ENCODE measurements at regions not wholly inside any gene's neighbourhood (a gene's known extent, or its start where the extent isn't known, plus 50 kb on each side); places are given as distances from the start of the nearest gene placed in this dataset.

- TF ChIP-seq BACH2 (CRISPR knock-in tag; IDR thresholded peaks at IDR 0.05; ENCODE audit: borderline replicate concordance): no peak
- TF ChIP-seq, protein P1, sequence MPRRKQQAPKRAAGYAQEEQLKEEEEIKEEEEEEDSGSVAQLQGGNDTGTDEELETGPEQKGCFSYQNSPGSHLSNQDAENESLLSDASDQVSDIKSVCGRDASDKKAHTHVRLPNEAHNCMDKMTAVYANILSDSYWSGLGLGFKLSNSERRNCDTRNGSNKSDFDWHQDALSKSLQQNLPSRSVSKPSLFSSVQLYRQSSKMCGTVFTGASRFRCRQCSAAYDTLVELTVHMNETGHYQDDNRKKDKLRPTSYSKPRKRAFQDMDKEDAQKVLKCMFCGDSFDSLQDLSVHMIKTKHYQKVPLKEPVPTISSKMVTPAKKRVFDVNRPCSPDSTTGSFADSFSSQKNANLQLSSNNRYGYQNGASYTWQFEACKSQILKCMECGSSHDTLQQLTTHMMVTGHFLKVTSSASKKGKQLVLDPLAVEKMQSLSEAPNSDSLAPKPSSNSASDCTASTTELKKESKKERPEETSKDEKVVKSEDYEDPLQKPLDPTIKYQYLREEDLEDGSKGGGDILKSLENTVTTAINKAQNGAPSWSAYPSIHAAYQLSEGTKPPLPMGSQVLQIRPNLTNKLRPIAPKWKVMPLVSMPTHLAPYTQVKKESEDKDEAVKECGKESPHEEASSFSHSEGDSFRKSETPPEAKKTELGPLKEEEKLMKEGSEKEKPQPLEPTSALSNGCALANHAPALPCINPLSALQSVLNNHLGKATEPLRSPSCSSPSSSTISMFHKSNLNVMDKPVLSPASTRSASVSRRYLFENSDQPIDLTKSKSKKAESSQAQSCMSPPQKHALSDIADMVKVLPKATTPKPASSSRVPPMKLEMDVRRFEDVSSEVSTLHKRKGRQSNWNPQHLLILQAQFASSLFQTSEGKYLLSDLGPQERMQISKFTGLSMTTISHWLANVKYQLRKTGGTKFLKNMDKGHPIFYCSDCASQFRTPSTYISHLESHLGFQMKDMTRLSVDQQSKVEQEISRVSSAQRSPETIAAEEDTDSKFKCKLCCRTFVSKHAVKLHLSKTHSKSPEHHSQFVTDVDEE (CRISPR knock-in tag; IDR thresholded peaks at IDR 0.05): no peak
- TF ChIP-seq ISL1 (CRISPR knock-in tag; IDR thresholded peaks at IDR 0.05): no peak
- TF ChIP-seq RARB (CRISPR knock-in tag; IDR thresholded peaks at IDR 0.05): no peak
- TF ChIP-seq, protein P2, sequence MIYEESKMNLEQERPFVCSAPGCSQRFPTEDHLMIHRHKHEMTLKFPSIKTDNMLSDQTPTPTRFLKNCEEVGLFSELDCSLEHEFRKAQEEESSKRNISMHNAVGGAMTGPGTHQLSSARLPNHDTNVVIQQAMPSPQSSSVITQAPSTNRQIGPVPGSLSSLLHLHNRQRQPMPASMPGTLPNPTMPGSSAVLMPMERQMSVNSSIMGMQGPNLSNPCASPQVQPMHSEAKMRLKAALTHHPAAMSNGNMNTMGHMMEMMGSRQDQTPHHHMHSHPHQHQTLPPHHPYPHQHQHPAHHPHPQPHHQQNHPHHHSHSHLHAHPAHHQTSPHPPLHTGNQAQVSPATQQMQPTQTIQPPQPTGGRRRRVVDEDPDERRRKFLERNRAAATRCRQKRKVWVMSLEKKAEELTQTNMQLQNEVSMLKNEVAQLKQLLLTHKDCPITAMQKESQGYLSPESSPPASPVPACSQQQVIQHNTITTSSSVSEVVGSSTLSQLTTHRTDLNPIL (CRISPR knock-in tag; IDR thresholded peaks at IDR 0.05; ENCODE audit: low read depth): no peak
- TF ChIP-seq ZNF8 (CRISPR knock-in tag; IDR thresholded peaks at IDR 0.05): no peak
- TF ChIP-seq PPARA (CRISPR knock-in tag; IDR thresholded peaks at IDR 0.05; ENCODE audit: borderline replicate concordance): no peak
- TF ChIP-seq TCF4 (CRISPR knock-in tag; IDR thresholded peaks at IDR 0.05; ENCODE audit: borderline replicate concordance): no peak
- TF ChIP-seq SNAI2 (CRISPR knock-in tag; IDR thresholded peaks at IDR 0.05): no peak
- TF ChIP-seq ZFP3 (CRISPR knock-in tag; IDR thresholded peaks at IDR 0.05): no peak
- ATAC-seq: no peak
Measured at GRCh38 chr2:147398301-147398700, 446.5 kb upstream of the ACVR2A start.

DNA sequence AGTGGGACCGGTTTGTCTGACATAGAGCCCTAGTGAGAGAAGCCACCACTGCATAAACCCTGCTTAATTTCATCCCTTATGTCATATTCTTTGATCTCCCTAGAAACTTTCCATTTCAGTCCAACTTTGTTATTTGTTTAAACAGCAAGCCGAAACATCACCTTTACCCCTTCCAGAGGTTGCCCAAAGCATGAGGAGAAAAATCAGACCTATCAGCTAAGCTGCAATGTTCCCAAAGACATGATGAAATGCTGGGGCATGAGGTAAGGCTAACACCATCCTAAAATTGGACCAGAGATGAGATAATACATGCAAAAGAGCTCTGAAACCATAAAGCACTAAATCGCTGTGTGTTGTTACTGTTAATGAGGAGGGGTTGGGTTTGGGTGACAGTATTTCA lies 447.9 kb upstream of the ACVR2A start:
- no peak for TF ChIP-seq SNAI2 (CRISPR knock-in tag; IDR thresholded peaks at IDR 0.05)
- TF ChIP-seq, protein P3, sequence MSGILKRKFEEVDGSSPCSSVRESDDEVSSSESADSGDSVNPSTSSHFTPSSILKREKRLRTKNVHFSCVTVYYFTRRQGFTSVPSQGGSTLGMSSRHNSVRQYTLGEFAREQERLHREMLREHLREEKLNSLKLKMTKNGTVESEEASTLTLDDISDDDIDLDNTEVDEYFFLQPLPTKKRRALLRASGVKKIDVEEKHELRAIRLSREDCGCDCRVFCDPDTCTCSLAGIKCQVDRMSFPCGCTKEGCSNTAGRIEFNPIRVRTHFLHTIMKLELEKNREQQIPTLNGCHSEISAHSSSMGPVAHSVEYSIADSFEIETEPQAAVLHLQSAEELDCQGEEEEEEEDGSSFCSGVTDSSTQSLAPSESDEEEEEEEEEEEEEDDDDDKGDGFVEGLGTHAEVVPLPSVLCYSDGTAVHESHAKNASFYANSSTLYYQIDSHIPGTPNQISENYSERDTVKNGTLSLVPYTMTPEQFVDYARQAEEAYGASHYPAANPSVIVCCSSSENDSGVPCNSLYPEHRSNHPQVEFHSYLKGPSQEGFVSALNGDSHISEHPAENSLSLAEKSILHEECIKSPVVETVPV (CRISPR knock-in tag; IDR thresholded peaks at IDR 0.05): no peak
- TF ChIP-seq ZNF565 (CRISPR knock-in tag; conservative IDR thresholded peaks at IDR 0.05; ENCODE audit: low read depth): no peak
- TF ChIP-seq RARB (CRISPR knock-in tag; IDR thresholded peaks at IDR 0.05): no peak
- no peak for TF ChIP-seq TCF4 (CRISPR knock-in tag; IDR thresholded peaks at IDR 0.05; ENCODE audit: borderline replicate concordance)
- no peak for TF ChIP-seq ARNTL (CRISPR knock-in tag; IDR thresholded peaks at IDR 0.05; ENCODE audit: borderline replicate concordance, low read depth)
- TF ChIP-seq ZFP30 (CRISPR knock-in tag; IDR thresholded peaks at IDR 0.05): no peak
- TF ChIP-seq OSR1 (CRISPR knock-in tag; IDR thresholded peaks at IDR 0.05): no peak
- TF ChIP-seq ZNF8 (CRISPR knock-in tag; IDR thresholded peaks at IDR 0.05): no peak
- no peak for TF ChIP-seq GLIS3 (CRISPR knock-in tag; IDR thresholded peaks at IDR 0.05)
- TF ChIP-seq CSDC2 (CRISPR knock-in tag; IDR thresholded peaks at IDR 0.05): no peak
- no peak for TF ChIP-seq ESRRG (CRISPR knock-in tag; IDR thresholded peaks at IDR 0.05)
- no peak for ATAC-seq

GRCh38 chr2:147394179-147394790 lies 450.5 kb upstream of the ACVR2A start:
- TF ChIP-seq ZNF565 (CRISPR knock-in tag; conservative IDR thresholded peaks at IDR 0.05; ENCODE audit: low read depth) (no peak), BACH2 (CRISPR knock-in tag; IDR thresholded peaks at IDR 0.05; ENCODE audit: borderline replicate concordance) (no peak), TCF4 (CRISPR knock-in tag; IDR thresholded peaks at IDR 0.05; ENCODE audit: borderline replicate concordance) (no peak), PPARA (CRISPR knock-in tag; IDR thresholded peaks at IDR 0.05; ENCODE audit: borderline replicate concordance) (no peak)
- no peak for ATAC-seq

DNA sequence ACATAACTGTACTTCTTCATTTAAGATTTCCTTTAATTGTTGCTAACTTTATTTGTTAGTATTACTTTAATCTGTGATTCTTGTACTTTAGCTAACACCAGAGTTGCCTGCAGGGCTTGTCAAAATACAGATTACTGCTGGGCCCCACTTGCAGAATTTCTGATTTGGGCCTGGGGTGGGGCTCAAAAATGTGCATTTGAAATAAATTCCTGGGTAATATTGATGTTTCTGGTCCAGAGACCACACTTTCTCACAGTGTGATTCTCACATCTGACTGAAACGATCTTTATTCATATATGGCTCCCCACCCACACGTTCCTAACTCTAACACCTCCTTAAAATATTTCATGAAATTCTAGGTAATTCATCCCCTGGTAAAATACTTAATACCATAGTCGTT lies 452.6 kb upstream of the ACVR2A start:
- no peak for ATAC-seq
- TF ChIP-seq, protein P2 (CRISPR knock-in tag; IDR thresholded peaks at IDR 0.05; ENCODE audit: low read depth): no peak
- TF ChIP-seq TOX (CRISPR knock-in tag; IDR thresholded peaks at IDR 0.05; ENCODE audit: borderline replicate concordance) (no peak), ZC3H10 (CRISPR knock-in tag; IDR thresholded peaks at IDR 0.05) (no peak), ISL1 (CRISPR knock-in tag; IDR thresholded peaks at IDR 0.05) (no peak), ZFP3 (CRISPR knock-in tag; IDR thresholded peaks at IDR 0.05) (no peak), OSR1 (CRISPR knock-in tag; IDR thresholded peaks at IDR 0.05) (no peak), GLIS3 (CRISPR knock-in tag; IDR thresholded peaks at IDR 0.05) (no peak), PPARA (CRISPR knock-in tag; IDR thresholded peaks at IDR 0.05; ENCODE audit: borderline replicate concordance) (no peak), TCF4 (CRISPR knock-in tag; IDR thresholded peaks at IDR 0.05; ENCODE audit: borderline replicate concordance) (no peak)
- TF ChIP-seq, protein P1 (CRISPR knock-in tag; IDR thresholded peaks at IDR 0.05): no peak
- TF ChIP-seq, protein P4, sequence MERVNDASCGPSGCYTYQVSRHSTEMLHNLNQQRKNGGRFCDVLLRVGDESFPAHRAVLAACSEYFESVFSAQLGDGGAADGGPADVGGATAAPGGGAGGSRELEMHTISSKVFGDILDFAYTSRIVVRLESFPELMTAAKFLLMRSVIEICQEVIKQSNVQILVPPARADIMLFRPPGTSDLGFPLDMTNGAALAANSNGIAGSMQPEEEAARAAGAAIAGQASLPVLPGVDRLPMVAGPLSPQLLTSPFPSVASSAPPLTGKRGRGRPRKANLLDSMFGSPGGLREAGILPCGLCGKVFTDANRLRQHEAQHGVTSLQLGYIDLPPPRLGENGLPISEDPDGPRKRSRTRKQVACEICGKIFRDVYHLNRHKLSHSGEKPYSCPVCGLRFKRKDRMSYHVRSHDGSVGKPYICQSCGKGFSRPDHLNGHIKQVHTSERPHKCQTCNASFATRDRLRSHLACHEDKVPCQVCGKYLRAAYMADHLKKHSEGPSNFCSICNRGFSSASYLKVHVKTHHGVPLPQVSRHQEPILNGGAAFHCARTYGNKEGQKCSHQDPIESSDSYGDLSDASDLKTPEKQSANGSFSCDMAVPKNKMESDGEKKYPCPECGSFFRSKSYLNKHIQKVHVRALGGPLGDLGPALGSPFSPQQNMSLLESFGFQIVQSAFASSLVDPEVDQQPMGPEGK (CRISPR knock-in tag; IDR thresholded peaks at IDR 0.05; ENCODE audit: borderline replicate concordance): no peak
